IPS-15b (cell line): ENCODE measurements at regions not wholly inside any gene's neighbourhood (a gene's known extent, or its start where the extent isn't known, plus 50 kb on each side); places are given as distances from the start of the nearest gene placed in this dataset.
"Not testable (repeated sequence)": the region's sequence is repeated elsewhere in the genome, so short reads cannot be mapped to it uniquely, and the experiment has no call there.

ENCODE experiments used
- H3K27me3 ChIP-seq: one replicate; pipeline ENCODE4 v1.6.1; 2013; ENCODE audit warnings: low read length; ENCODE audit not compliant: control insufficient read depth, insufficient read depth
- H3K36me3 ChIP-seq: one replicate; pipeline ENCODE4 v1.6.1; 2013; ENCODE audit warnings: low read length; ENCODE audit not compliant: control insufficient read depth, insufficient read depth
- H3K4me1 ChIP-seq: one replicate; pipeline ENCODE4 v1.6.1; 2013; ENCODE audit warnings: mild to moderate bottlenecking, low read length; ENCODE audit not compliant: control insufficient read depth, insufficient read depth
- H3K4me3 ChIP-seq: one replicate; pipeline ENCODE4 v1.5.1; 2013; ENCODE audit warnings: low read depth, low read length
- H3K9ac ChIP-seq: one replicate; pipeline ENCODE4 v1.6.1; 2013; ENCODE audit warnings: low read depth, mild to moderate bottlenecking, low read length
- H3K9me3 ChIP-seq: one replicate; pipeline ENCODE4 v1.6.1; 2013; ENCODE audit warnings: mild to moderate bottlenecking, low read length; ENCODE audit not compliant: control insufficient read depth, insufficient read depth

GRCh38 chr17:64776720-64777414 lies 114.8 kb upstream of the SMURF2 start:
- H3K9me3 ChIP-seq, H3K36me3 ChIP-seq, H3K9ac ChIP-seq: not testable (repeated sequence)
- Histone ChIP-seq H3K27me3 (peaks cover 56% of the 10 kb centered on the region), H3K4me1 (peaks cover 11% of the 10 kb centered on the region), H3K4me3 (peak overlapping the region; percentile 35)

- H3K9me3 ChIP-seq: no peaks in the 10 kb centered on the region
- H3K9ac ChIP-seq: no peak overlapping the region
- no peaks in the 10 kb centered on the region for H3K36me3 ChIP-seq
- H3K4me3 ChIP-seq: no peak overlapping the region
- peaks cover 52% of the 10 kb centered on the region for H3K27me3 ChIP-seq
- H3K4me1 ChIP-seq: peaks cover 10% of the 10 kb centered on the region
Observed at GRCh38 chr17:64775701-64776570, 113.8 kb upstream of the SMURF2 start.

GRCh38 chr17:64774888-64775540 lies 112.9 kb upstream of the SMURF2 start:
- no peaks in the 10 kb centered on the region for H3K36me3 ChIP-seq
- H3K9ac ChIP-seq: no peak overlapping the region
- no peak overlapping the region for H3K4me3 ChIP-seq
- H3K27me3 ChIP-seq: peaks cover 48% of the 10 kb centered on the region
- H3K9me3 ChIP-seq: no peaks in the 10 kb centered on the region
- H3K4me1 ChIP-seq: peaks cover 10% of the 10 kb centered on the region

- no peaks in the 10 kb centered on the region for H3K36me3 ChIP-seq
- peaks cover 40% of the 10 kb centered on the region for H3K27me3 ChIP-seq
- peak overlapping the region; percentile 69 for H3K4me3 ChIP-seq
- no peaks in the 10 kb centered on the region for H3K9me3 ChIP-seq
- peaks cover 9% of the 10 kb centered on the region for H3K4me1 ChIP-seq
- H3K9ac ChIP-seq: peak overlapping the region; percentile 79
Observed at GRCh38 chr17:64773836-64774761, 112.0 kb upstream of the SMURF2 start.

- Histone ChIP-seq H3K9ac (no peak overlapping the region), H3K36me3 (no peaks in the 10 kb centered on the region), H3K27me3 (peaks cover 35% of the 10 kb centered on the region), H3K4me1 (peaks cover 8% of the 10 kb centered on the region), H3K4me3 (peak overlapping the region; percentile 69), H3K9me3 (no peaks in the 10 kb centered on the region)
Observed at GRCh38 chr17:64773386-64773835, 111.3 kb upstream of the SMURF2 start.

GRCh38 chr17:64772845-64773299 lies 110.8 kb upstream of the SMURF2 start:
- Histone ChIP-seq H3K9ac (no peak overlapping the region), H3K9me3 (no peaks in the 10 kb centered on the region), H3K4me3 (no peak overlapping the region), H3K4me1 (peaks cover 6% of the 10 kb centered on the region), H3K36me3 (no peaks in the 10 kb centered on the region), H3K27me3 (peaks cover 29% of the 10 kb centered on the region)

GRCh38 chr17:64771980-64772844 lies 110.1 kb upstream of the SMURF2 start:
- Histone ChIP-seq H3K4me3 (no peak overlapping the region), H3K9ac (no peak overlapping the region), H3K27me3 (peaks cover 23% of the 10 kb centered on the region), H3K36me3 (no peaks in the 10 kb centered on the region), H3K9me3 (no peaks in the 10 kb centered on the region), H3K4me1 (no peaks in the 10 kb centered on the region)

- H3K27me3 ChIP-seq: peaks cover 2% of the 10 kb centered on the region
- H3K9me3 ChIP-seq: no peaks in the 10 kb centered on the region
- no peaks in the 10 kb centered on the region for H3K36me3 ChIP-seq
- H3K4me3 ChIP-seq: no peak overlapping the region
- no peak overlapping the region for H3K9ac ChIP-seq
- H3K4me1 ChIP-seq: no peaks in the 10 kb centered on the region
Observed at GRCh38 chr17:64769712-64770111, 107.6 kb upstream of the SMURF2 start.

GRCh38 chr17:64767269-64767997 lies 105.3 kb upstream of the SMURF2 start:
- H3K4me3 ChIP-seq: no peak overlapping the region
- no peaks in the 10 kb centered on the region for H3K36me3 ChIP-seq
- H3K27me3 ChIP-seq: no peaks in the 10 kb centered on the region
- H3K9ac ChIP-seq: no peak overlapping the region
- no peaks in the 10 kb centered on the region for H3K9me3 ChIP-seq
- H3K4me1 ChIP-seq: no peaks in the 10 kb centered on the region
